Gastrocnemius medialis (tissue), 4 donors: ENCODE measurements at regions not wholly inside any gene's neighbourhood (a gene's known extent, or its start where the extent isn't known, plus 50 kb on each side); places are given as distances from the start of the nearest gene placed in this dataset.

Experiments
- POLR2A ChIP-seq, 2 donors: fragments of 450-650 bp; IDR thresholded peaks; one replicate each; pipeline ENCODE4 v1.6.1; 2017; ENCODE audit warnings: antibody characterized with exemption in 2 of 2, mild to moderate bottlenecking in 2 of 2, moderate library complexity in 2 of 2
- TF ChIP-seq, protein P1 (sequence below), 5 experiments: fragments of 450-650 bp in 3 of 5; fragments of 200-600 bp in 2 of 5; sonication (generic) in 2 of 5; IDR thresholded peaks in 4 of 5; conservative IDR thresholded peaks in 1 of 5; 1 replicate in 4 of 5; 2 replicates in 1 of 5; pipeline ENCODE4 v1.5.1; 2016 to 2019; ENCODE audit warnings: antibody characterized with exemption in 5 of 5, mild to moderate bottlenecking in 3 of 5, moderate library complexity in 3 of 5

DNA sequence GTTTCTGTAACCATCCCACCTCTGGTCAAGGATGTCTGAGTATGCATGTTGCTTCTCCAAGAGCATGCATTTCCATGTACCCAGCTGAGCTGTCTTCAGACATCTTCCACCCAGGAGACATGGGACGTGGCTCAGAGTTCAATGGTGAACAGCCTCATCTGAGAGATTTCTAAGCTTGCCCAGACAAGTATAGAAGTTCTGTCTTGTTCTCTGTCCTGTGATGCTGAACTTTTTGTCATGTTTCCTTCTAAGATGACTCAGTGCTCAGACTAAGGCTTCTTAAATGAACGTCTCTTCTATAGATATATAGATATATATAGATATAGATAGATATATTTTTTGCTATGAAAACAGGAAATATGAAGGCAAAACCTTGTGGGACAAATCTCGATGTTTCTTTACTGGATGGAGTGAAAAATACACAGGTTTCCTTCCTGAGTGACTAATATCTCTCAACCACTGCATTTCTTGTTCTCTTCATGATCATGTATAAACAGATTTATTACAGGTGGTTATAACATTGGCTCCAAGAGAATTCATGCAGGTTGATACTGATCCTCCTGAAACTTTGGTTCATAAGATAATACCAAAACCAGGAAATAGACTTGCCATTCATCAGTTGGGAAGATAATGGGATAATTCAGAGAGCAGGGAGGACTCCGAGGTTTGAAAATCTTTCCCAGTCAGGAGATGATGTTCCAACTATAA, 168.2 kb downstream of the ZNF518B start:
- TF ChIP-seq, protein P1, sequence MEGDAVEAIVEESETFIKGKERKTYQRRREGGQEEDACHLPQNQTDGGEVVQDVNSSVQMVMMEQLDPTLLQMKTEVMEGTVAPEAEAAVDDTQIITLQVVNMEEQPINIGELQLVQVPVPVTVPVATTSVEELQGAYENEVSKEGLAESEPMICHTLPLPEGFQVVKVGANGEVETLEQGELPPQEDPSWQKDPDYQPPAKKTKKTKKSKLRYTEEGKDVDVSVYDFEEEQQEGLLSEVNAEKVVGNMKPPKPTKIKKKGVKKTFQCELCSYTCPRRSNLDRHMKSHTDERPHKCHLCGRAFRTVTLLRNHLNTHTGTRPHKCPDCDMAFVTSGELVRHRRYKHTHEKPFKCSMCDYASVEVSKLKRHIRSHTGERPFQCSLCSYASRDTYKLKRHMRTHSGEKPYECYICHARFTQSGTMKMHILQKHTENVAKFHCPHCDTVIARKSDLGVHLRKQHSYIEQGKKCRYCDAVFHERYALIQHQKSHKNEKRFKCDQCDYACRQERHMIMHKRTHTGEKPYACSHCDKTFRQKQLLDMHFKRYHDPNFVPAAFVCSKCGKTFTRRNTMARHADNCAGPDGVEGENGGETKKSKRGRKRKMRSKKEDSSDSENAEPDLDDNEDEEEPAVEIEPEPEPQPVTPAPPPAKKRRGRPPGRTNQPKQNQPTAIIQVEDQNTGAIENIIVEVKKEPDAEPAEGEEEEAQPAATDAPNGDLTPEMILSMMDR (IDR thresholded peaks at IDR 0.05 in 4 of 5, conservative IDR thresholded peaks at IDR 0.05 in 1 of 5): no peak
- TF ChIP-seq POLR2A (IDR thresholded peaks at IDR 0.05): no peak
